ENCODE measurements at regions not wholly inside any gene's neighbourhood (a gene's known extent, or its start where the extent isn't known, plus 50 kb on each side); places are given as distances from the start of the nearest gene placed in this dataset.
"Not testable (repeated sequence)": the region's sequence is repeated elsewhere in the genome, so short reads cannot be mapped to it uniquely, and the experiment has no call there.

DNA sequence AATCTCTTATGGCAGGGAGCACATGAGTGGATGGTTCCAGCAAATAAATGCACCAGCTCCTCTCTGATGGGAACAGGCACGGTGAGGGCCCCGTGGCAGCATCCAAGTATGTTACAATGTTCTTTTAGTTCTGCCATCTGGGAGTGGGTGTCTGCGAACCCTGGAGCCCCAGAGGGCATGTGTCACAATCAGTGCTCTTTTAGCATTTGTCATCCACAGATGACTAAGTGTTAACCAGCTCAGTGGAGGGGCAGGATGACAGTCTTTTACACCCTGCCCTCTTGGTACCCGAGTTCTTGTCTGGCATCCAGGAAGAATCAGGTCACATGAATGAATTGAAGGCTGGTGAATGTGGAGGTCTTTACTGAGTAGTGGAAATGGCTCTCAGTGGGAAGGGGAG lies 560.4 kb upstream of the FLRT2 start:
- DNase-seq, result no peak

DNA sequence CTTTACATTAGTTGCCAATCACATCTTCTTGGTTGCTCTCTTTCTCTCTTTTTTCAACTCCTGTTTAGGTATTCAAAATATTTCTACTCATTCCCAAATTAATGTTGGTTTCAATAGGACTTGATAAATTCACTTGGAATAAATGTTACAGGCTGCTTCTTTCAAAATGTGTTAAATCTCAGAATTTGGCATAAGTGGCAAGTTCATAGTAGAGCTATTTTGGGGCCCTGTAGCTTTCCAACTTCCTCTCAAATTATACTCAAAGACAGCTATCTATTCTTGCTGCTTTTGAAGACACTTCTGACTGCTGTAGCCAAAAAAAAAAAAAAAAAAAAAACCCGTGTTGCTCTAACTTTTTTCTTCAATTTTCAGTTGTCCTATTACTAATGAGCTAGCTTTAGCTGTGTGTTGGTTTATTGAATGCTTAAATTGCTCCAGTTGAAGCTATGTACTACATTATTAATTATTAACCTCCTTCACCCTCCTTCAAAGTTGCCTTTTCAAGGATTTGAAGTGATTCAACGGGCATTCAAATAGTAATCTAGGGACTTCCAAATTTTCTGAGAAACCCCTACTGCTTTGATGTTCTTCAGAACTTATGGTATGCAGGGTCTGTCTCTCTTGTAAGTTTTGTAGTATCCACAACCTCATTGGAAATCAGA lies 554.6 kb upstream of the FLRT2 start:
- no peak for DNase-seq

- DNase-seq, result no peak
These were observed 553.1 kb upstream of the FLRT2 start for GRCh38 chr14:84976805-84977204.

GRCh38 chr14:84987042-84987441 lies 542.9 kb upstream of the FLRT2 start:
- DNase-seq, result no peak

GRCh38 chr14:84988357-84988756 lies 541.6 kb upstream of the FLRT2 start:
- no peak for DNase-seq

GRCh38 chr14:84991021-84991420 lies 538.9 kb upstream of the FLRT2 start:
- no peak for DNase-seq

DNA sequence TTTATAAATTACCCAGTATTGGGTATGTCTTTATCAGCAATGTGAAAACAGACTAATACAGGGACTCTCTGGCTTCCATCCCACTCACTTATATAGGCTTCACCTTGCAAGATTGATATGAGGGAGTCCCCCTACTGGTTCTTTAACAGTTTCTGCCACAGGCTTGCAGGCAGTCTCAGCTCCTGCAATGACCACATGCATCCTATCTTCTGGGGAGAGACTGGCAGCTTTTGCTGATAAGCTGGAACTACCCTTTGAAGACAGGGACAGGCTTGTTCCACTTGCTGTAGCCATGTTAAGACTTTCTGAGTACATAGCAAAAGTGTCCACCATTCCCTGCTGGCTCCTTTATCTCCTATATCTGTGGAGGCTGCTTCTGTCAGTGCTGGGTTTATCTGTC lies 531.7 kb upstream of the FLRT2 start:
- no peak for DNase-seq

DNA sequence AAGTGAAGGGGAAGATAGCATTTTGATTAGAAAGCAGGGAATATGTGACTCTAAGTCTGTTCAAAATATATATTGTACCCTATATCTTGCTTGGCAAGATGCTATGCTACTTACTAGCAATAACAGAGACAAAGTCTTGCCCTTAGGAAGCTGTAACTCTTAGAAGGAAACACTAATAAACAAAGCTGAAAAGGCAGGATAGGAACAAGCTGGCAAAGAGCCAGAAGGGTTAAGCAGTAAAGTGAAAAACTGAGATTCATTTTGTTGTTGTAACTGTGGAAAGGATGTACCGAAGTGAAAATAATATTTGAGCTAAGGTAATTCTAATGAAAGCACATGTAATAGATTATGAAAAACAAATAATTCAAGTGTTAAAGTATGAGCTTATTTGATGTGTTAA lies 527.1 kb upstream of the FLRT2 start:
- no peak for DNase-seq

DNA sequence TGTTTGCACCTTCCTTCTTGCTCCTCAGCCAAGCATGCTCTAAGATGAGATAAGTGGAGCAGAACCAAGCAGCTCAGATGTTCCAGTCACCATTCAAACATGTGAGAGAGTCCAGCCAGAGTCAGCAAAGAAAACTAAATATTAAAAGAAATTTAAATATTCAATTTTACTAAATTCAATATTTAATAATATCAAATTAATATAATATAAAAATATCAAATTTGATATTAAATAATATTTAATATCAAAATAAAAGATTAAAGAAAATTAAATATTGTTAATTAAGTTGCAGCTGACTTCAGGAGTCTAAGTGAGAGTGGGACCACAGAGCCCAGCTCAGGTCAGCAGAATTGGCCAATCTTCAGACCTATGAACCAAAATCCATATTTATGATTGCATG lies 526.1 kb upstream of the FLRT2 start:
- DNase-seq, result no peak

GRCh38 chr14:85009506-85009905 lies 520.4 kb upstream of the FLRT2 start:
- DNase-seq, result no peak

- DNase-seq, result no peak
These were observed 519.8 kb upstream of the FLRT2 start for GRCh38 chr14:85010186-85010585.

DNA sequence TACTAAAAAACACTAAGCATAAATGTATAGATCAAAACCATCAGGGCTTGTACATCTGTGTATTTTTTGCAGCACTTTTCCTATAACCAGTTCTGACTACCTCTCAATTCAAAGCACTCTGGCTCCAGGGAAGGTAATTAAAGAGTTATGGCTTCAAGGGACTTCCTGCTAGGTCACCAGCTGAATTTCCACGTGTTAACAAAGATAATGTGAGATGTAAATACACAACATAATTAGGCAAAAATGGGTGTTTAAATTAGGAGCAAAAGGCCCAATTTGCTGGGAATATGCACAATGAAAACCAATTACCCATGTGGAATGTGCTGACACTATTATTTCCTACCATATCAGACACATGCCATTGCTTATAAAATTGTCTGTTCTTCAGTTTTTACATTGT lies 513.4 kb upstream of the FLRT2 start:
- no peak for DNase-seq

GRCh38 chr14:85023866-85024265 lies 506.1 kb upstream of the FLRT2 start:
- not testable (repeated sequence) for DNase-seq

GRCh38 chr14:85024931-85025330 lies 505.0 kb upstream of the FLRT2 start:
- DNase-seq, result no peak

- DNase-seq, result no peak
These were observed 502.1 kb upstream of the FLRT2 start for GRCh38 chr14:85027681-85028370.

GRCh38 chr14:85037411-85037810 lies 492.5 kb upstream of the FLRT2 start:
- DNase-seq, result no peak

GRCh38 chr14:85038526-85039352 lies 491.2 kb upstream of the FLRT2 start:
- DNase-seq, result no peak

GRCh38 chr14:85039353-85039626 lies 490.7 kb upstream of the FLRT2 start:
- DNase-seq, result no peak

DNA sequence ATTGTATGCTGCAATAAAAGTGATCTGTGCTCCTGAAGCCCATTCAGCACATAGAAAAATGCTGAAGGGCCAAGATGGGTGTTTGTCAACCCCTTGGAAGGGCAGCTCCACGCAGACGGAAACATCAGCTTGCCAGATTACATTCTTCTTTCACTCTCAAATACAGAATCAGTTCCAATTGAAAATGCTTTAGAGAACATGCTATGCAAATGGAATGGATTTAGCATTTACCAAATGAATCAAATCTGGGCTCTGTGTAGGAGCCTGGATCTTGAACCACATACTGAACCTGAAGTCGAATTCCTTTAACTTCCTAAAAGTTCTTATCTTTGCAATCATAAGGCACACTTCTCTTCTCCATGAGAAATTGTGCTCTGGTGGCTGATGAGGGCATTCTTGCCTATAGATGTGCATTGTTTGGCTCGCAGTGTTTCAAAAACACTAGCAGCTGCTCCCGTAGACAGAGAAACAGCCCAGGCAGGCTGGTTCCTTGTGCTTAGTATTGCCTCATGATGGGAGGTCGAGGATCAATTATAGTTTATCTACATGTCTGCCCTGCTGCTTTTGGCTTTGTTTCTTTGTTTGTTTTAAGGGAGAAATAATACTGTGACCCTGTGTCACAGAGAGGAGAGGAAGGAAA lies 489.8 kb upstream of the FLRT2 start:
- DNase-seq, result no peak

DNA sequence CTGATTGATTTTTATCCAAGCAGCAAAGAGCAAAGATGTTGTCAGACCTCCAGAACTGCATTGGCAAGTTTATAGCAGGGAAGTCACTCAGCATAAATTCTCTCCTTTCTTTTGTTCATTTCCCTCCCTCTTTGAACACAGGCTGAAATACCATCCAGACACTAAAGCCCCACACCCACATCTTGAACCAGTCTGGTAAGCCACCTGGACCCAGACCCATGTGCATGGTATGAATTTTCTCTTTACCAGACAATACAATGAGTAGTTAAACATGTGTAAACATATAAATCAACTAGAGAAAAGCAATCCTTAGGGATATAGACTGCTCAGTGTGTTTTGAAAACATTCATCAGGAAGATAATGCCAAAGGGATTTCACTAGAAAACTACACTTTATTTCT lies 488.3 kb upstream of the FLRT2 start:
- no peak for DNase-seq

DNA sequence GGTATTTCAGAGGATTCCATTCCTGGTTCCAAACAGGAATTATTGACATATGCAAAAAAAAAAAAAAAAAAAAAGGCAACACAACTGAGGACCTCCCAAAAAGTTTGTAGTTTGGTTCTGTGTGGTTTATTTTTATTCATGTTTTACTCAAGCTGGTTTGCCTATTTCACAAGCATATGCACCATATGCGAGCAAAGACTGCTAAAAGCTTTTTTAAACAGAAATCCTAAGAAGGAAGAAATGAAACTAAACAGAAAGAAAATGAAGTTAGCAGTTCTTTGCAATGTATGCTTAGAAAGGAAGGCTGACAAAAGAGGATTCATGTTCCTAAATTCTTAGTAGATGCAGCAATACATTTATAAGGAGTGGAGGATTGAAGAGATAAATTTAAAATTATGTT lies 487.6 kb upstream of the FLRT2 start:
- DNase-seq, result no peak

DNA sequence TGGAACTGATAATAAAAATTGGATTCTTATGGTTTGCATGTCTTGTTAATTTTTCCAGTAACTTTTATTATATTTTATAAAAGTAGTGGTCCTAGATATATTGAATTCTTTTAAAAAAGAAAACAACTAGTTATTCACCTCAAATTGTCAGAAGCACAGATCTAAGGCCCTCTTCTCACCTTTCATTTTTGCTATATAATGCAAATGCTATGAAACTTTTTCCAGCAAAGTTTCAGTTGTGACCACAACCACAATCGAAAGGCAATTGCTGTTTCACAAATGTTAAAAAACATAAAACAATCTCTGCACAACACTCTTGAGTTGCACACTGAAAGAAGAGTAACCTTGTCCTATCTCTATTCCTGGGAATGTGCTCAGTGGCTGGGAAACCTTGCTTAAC lies 479.8 kb upstream of the FLRT2 start:
- DNase-seq, result no peak

DNA sequence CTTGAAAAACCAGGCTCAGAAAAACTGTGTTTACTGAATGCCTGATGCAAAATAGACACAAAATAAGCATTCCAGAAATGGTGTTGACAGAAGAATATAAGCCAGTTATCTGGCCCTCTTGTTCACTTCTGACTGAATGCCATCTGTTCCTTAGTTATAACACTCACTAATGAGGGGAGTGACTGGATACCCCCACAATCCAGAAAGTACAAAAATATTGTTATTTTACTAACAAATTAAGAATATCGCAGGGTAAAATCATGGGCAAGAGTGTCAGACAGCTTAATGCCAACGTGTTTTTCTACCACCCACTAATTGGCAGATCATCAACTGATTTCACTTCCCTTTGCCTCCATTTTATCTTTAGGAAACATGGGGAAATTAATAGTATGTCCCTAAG lies 477.3 kb upstream of the FLRT2 start:
- DNase-seq, result no peak
